HepG2 (cell line): ENCODE measurements at regions not wholly inside any gene's neighbourhood (a gene's known extent, or its start where the extent isn't known, plus 50 kb on each side); places are given as distances from the start of the nearest gene placed in this dataset.

Experiments used
- ATAC-seq: fragments of 200-7000 bp; cut with Tn5 transposase; 3 replicates; pipeline ENCODE4 v1.9.1; 2020; ENCODE audit warnings: mild to moderate bottlenecking, moderate library complexity
- BruUV-seq: library from RNA; stranded (reverse); fragments of 400-500 nt; replicated peaks from 2 replicates; lab custom pipeline; 2021; lab: Mats Ljungman, UMichigan
- CTCF ChIA-PET: fragments of 300-600 bp; formaldehyde crosslinking; extraction: SDS; loops from one replicate; lab custom pipeline; 2021; ENCODE audit warnings: low total read pairs, inconsistent platforms, low intra/inter-chr PET ratio; lab: Yijun Ruan, JAX
- POLR2A ChIA-PET: fragments of 350-600 bp; sonication (Branson Sonifier 250); formaldehyde crosslinking; loops from one replicate; lab custom pipeline; 2020; ENCODE audit warnings: antibody characterized with exemption, inconsistent platforms; lab: Yijun Ruan, JAX
- DNase-seq: peaks from one replicate; pipeline ENCODE4 v3.0.0-alpha.2; 2015; ENCODE audit warnings: low spot score
- FAIRE-seq: peaks from 3 replicates; lab custom pipeline; 2011; peaks lifted over from hg19 to GRCh38; lab: Jason Lieb, UNC
- H2AFZ ChIP-seq: one replicate; pipeline ENCODE4 v1.6.1; 2011; ENCODE audit warnings: low read length, inconsistent platforms
- H3K27ac ChIP-seq: fragments of 300-600 bp; 3 replicates; pipeline ENCODE4 v1.8.0; 2011; ENCODE audit warnings: mixed run types, mild to moderate bottlenecking, mixed read lengths, low read length, inconsistent platforms; ENCODE audit not compliant: insufficient read depth; ENCODE audit errors: extremely low read length
- H3K27me3 ChIP-seq, 2 experiments: fragments of 200-600 bp in 1 of 2; 2 replicates in 1 of 2; 3 replicates in 1 of 2; pipeline versions ENCODE4 v1.6.0 to v1.8.0; 2011; ENCODE audit warnings: low read length in 2 of 2, mild to moderate bottlenecking in 2 of 2, moderate library complexity in 2 of 2, inconsistent platforms in 1 of 2; ENCODE audit not compliant: insufficient read depth in 2 of 2, control insufficient read depth in 1 of 2
- H3K36me3 ChIP-seq, 2 experiments: fragments of 200-600 bp in 1 of 2; replicated peaks in 1 of 2; 2 replicates in 1 of 2; 3 replicates in 1 of 2; pipeline versions ENCODE4 v1.5.1 to v1.8.0; 2011; ENCODE audit warnings: low read length in 2 of 2, inconsistent platforms in 1 of 2; ENCODE audit not compliant: insufficient read depth in 2 of 2, control insufficient read depth in 1 of 2
- H3K4me1 ChIP-seq: 2 replicates; pipeline ENCODE4 v1.5.1; 2012; ENCODE audit warnings: low read length, inconsistent platforms; ENCODE audit not compliant: insufficient read depth
- H3K4me2 ChIP-seq: 2 replicates; pipeline ENCODE4 v1.6.0; 2011; ENCODE audit warnings: low read depth, low read length, inconsistent platforms
- H3K4me3 ChIP-seq, 3 experiments: fragments of 200-600 bp in 1 of 3; sonication (generic), shearing (Covaris generic) in 1 of 3; replicated peaks in 1 of 3; 2 replicates each; pipeline ENCODE4 v1.5.1; 2011 to 2016; ENCODE audit warnings: low read length in 3 of 3, inconsistent platforms in 2 of 3, low read depth in 2 of 3, mild to moderate bottlenecking in 2 of 3, control low read depth in 1 of 3, mixed read lengths in 1 of 3; ENCODE audit not compliant: insufficient read depth in 1 of 3
- H3K79me2 ChIP-seq: one replicate; pipeline ENCODE4 v1.6.1; 2011; ENCODE audit warnings: low read length, inconsistent platforms; ENCODE audit not compliant: insufficient read depth
- H3K9ac ChIP-seq: 2 replicates; pipeline ENCODE4 v1.6.0; 2011; ENCODE audit warnings: mild to moderate bottlenecking, low read depth, low read length, inconsistent platforms; ENCODE audit not compliant: insufficient read depth
- H3K9me3 ChIP-seq: 2 replicates; pipeline ENCODE4 v1.5.1; 2012; ENCODE audit warnings: mild to moderate bottlenecking, low read length
- H4K20me1 ChIP-seq: 2 replicates; pipeline ENCODE4 v1.6.0; 2011; ENCODE audit warnings: inconsistent platforms, mild to moderate bottlenecking, low read length, moderate library complexity; ENCODE audit not compliant: insufficient read depth
- HHEX ChIP-seq: IDR thresholded peaks from 2 replicates; pipeline ENCODE4 v1.6.1; 2016; ENCODE audit warnings: control low read depth
- KAT2B ChIP-seq: fragments of 150-350 bp; IDR thresholded peaks from 2 replicates; pipeline ENCODE4 v1.6.1; 2014; ENCODE audit warnings: low read depth, low read length, borderline replicate concordance
- POLR2A ChIP-seq, 2 experiments: IDR thresholded peaks; 2 replicates each; pipeline ENCODE4 v1.6.1; 2011; ENCODE audit warnings: low read depth in 2 of 2, low read length in 2 of 2, mild to moderate bottlenecking in 1 of 2, moderate library complexity in 1 of 2; ENCODE audit not compliant: insufficient read depth in 1 of 2
- ZNF253 ChIP-seq: sonication (generic); formaldehyde crosslinking; IDR thresholded peaks from 2 replicates; pipeline ENCODE4 v1.8.0; 2022; ENCODE audit warnings: mild to moderate bottlenecking, missing genetic modification reagents, borderline replicate concordance
- ZNF510 ChIP-seq: sonication (generic); formaldehyde crosslinking; IDR thresholded peaks from 2 replicates; pipeline ENCODE4 v1.4.0; 2020; ENCODE audit warnings: low read depth, mild to moderate bottlenecking, missing genetic modification reagents
- ZNF513 ChIP-seq: sonication (generic); formaldehyde crosslinking; conservative IDR thresholded peaks from 2 replicates; pipeline ENCODE4 v1.5.0; 2020; ENCODE audit warnings: missing genetic modification reagents
- ZNF562 ChIP-seq: sonication (generic); formaldehyde crosslinking; IDR thresholded peaks from 2 replicates; pipeline ENCODE4 v1.8.0; 2022; ENCODE audit warnings: missing genetic modification reagents, borderline replicate concordance
- WGBS: methylation state at CpG from one replicate; pipeline ENCODE4 v1.1.6; 2017; ENCODE audit warnings: low lambda C conversion rate; 5-methylcytosine and 5-hydroxymethylcytosine counted together
- in situ Hi-C: cut with HindIII; loops from 2 replicates; pipeline ENCODE4 v1.10.0; 2017; ENCODE audit warnings: low pct_unique_long_range_greater_than_20kb; ENCODE audit not compliant: extremely low pct_ligation_motif_present
- intact Hi-C: fragments of 100-400 bp; cut with micrococcal nuclease; formaldehyde crosslinking; loops from one replicate; pipeline ENCODE4 v1.10.0; 2022; ENCODE audit not compliant: unreplicated experiment

GRCh38 chr6:84876723-84877514, 112.5 kb upstream of the TBX18 start:
- Histone ChIP-seq H3K9me3 (no peaks in the 10 kb centered on the region), H3K79me2 (no peaks in the 10 kb centered on the region), H3K4me2 (no peak overlapping the region), H3K27me3 (no peaks in the 10 kb centered on the region), H3K4me1 (no peaks in the 10 kb centered on the region), H3K4me3 (no peak overlapping the region), H3K36me3 (no peaks in the 10 kb centered on the region), H3K9ac (no peak overlapping the region), H2AFZ (no peak overlapping the region), H4K20me1 (no peaks in the 10 kb centered on the region), H3K27ac (no peak overlapping the region)
- POLR2A ChIA-PET, result no interaction called here
- CTCF ChIA-PET, result no interaction called here
- FAIRE-seq (no peak), DNase-seq (no peak), ATAC-seq (no peak)
- no TSS peak for BruUV-seq
- WGBS, result 3% methylated on average over 2 of the region's 2 CpGs
- no peak for TF ChIP-seq ZNF562 (CRISPR knock-in tag)
- intact Hi-C loops, result no loop called here
- in situ Hi-C loops, result no loop called here

- 1% methylated on average over 4 of the region's 4 CpGs for WGBS
- no peaks in the 10 kb centered on the region for H3K36me3 ChIP-seq
- in situ Hi-C loops (no loop called here), intact Hi-C loops (no loop called here)
- ChIA-PET POLR2A (no interaction called here), CTCF (no interaction called here)
- no peak overlapping the region for H3K9ac ChIP-seq
- H3K27me3 ChIP-seq, result no peaks in the 10 kb centered on the region
- BruUV-seq, result no TSS peak
- no peak overlapping the region for H3K4me3 ChIP-seq
- TF ChIP-seq ZNF510 (CRISPR knock-in tag), result no peak
- TF ChIP-seq KAT2B, result no peak
- TF ChIP-seq ZNF513 (CRISPR knock-in tag), result no peak
- TF ChIP-seq ZNF253 (CRISPR knock-in tag), result no peak
- no peak for TF ChIP-seq HHEX
- no peak for TF ChIP-seq POLR2A (IDR thresholded peaks at IDR 0.05; ENCODE audit: insufficient read depth in 1 of 2, low read depth in 2 of 2, low read length in 2 of 2)
- H4K20me1 ChIP-seq, result no peaks in the 10 kb centered on the region
- FAIRE-seq, result no peak
- no peak for ATAC-seq
- H3K27ac ChIP-seq, result no peak overlapping the region
- H3K79me2 ChIP-seq, result no peaks in the 10 kb centered on the region
- H2AFZ ChIP-seq, result no peak overlapping the region
- H3K4me2 ChIP-seq, result no peak overlapping the region
- no peaks in the 10 kb centered on the region for H3K4me1 ChIP-seq
- H3K9me3 ChIP-seq, result no peaks in the 10 kb centered on the region
- no peak for DNase-seq
These were observed 108.8 kb upstream of the TBX18 start for GRCh38 chr6:84872996-84873723.
